ENCODE measurements at regions not wholly inside any gene's neighbourhood (a gene's known extent, or its start where the extent isn't known, plus 50 kb on each side); places are given as distances from the start of the nearest gene placed in this dataset.

GRCh38 chr2:181818058-181818680, 73.4 kb upstream of the ITPRID2 start:
- WGBS, 2 donors, result 57 to 77% methylated on average over 1 of the region's 1 CpG
- no peak for DNase-seq (ENCODE audit: low spot score in 2 of 2)
- H3K27ac ChIP-seq, result no peak overlapping the region
- no peak overlapping the region for H3K4me3 ChIP-seq
- no peaks in the 10 kb centered on the region for H3K27me3 ChIP-seq
- TF ChIP-seq EP300 (IDR thresholded peaks at IDR 0.05), result no peak
- no peak for TF ChIP-seq POLR2A (IDR thresholded peaks at IDR 0.05)
- TF ChIP-seq CTCF (IDR thresholded peaks at IDR 0.05), result no peak
- no peaks in the 10 kb centered on the region for H3K9me3 ChIP-seq
- H3K36me3 ChIP-seq, result no peaks in the 10 kb centered on the region
- peaks cover 0 to 6% (median 3%) of the 10 kb centered on the region in 4 donors for H3K4me1 ChIP-seq

- no peaks in the 10 kb centered on the region for H3K9me3 ChIP-seq
- 90 to 91% methylated on average over 1 of the region's 1 CpG for WGBS, 2 donors
- no peak for TF ChIP-seq EP300 (IDR thresholded peaks at IDR 0.05)
- TF ChIP-seq CTCF (IDR thresholded peaks at IDR 0.05), result no peak
- no peak for TF ChIP-seq POLR2A (IDR thresholded peaks at IDR 0.05)
- no peak overlapping the region for H3K4me3 ChIP-seq
- no peak for DNase-seq (ENCODE audit: low spot score in 2 of 2)
- no peaks in the 10 kb centered on the region for H3K36me3 ChIP-seq
- peak overlapping the region in 1 of 4 donors; percentile 25 for H3K27ac ChIP-seq
- H3K27me3 ChIP-seq, result no peaks in the 10 kb centered on the region
- peaks cover 0 to 6% (median 3%) of the 10 kb centered on the region in 4 donors for H3K4me1 ChIP-seq
These were observed 72.7 kb upstream of the ITPRID2 start for GRCh38 chr2:181818840-181819239.

- no peak overlapping the region for H3K4me3 ChIP-seq
- no peak for TF ChIP-seq EP300 (IDR thresholded peaks at IDR 0.05)
- no peak for TF ChIP-seq CTCF (IDR thresholded peaks at IDR 0.05)
- no peak for TF ChIP-seq POLR2A (IDR thresholded peaks at IDR 0.05)
- H3K27ac ChIP-seq, result no peak overlapping the region
- no peak for DNase-seq (ENCODE audit: low spot score in 2 of 2)
- H3K9me3 ChIP-seq, result no peaks in the 10 kb centered on the region
- H3K27me3 ChIP-seq, result no peaks in the 10 kb centered on the region
- H3K36me3 ChIP-seq, result no peaks in the 10 kb centered on the region
- WGBS, 2 donors, result 67% methylated on average over 2 of the region's 2 CpGs
- peaks cover 0 to 6% (median 3%) of the 10 kb centered on the region in 4 donors for H3K4me1 ChIP-seq
These were observed 70.5 kb upstream of the ITPRID2 start for GRCh38 chr2:181821049-181821448.

- H3K9me3 ChIP-seq, result no peaks in the 10 kb centered on the region
- H3K27me3 ChIP-seq, result no peaks in the 10 kb centered on the region
- H3K4me1 ChIP-seq, result peaks cover 0 to 6% (median 3%) of the 10 kb centered on the region in 4 donors
- WGBS, 2 donors, result 84 to 87% methylated on average over 5 of the region's 5 CpGs
- TF ChIP-seq POLR2A (IDR thresholded peaks at IDR 0.05) (no peak), EP300 (IDR thresholded peaks at IDR 0.05) (no peak), CTCF (IDR thresholded peaks at IDR 0.05) (no peak)
- DNase-seq (ENCODE audit: low spot score in 2 of 2), result no peak
- no peaks in the 10 kb centered on the region for H3K36me3 ChIP-seq
- H3K27ac ChIP-seq, result no peak overlapping the region
- H3K4me3 ChIP-seq, result no peak overlapping the region
These were observed 69.4 kb upstream of the ITPRID2 start for GRCh38 chr2:181822097-181822496.

GRCh38 chr2:181823405-181823804, 68.1 kb upstream of the ITPRID2 start:
- no peak overlapping the region for H3K27ac ChIP-seq
- 89 to 95% methylated on average over 2 of the region's 2 CpGs for WGBS, 2 donors
- DNase-seq (ENCODE audit: low spot score in 2 of 2), result no peak
- H3K9me3 ChIP-seq, result no peaks in the 10 kb centered on the region
- no peaks in the 10 kb centered on the region for H3K27me3 ChIP-seq
- TF ChIP-seq EP300 (IDR thresholded peaks at IDR 0.05) (no peak), CTCF (IDR thresholded peaks at IDR 0.05) (no peak), POLR2A (IDR thresholded peaks at IDR 0.05) (no peak)
- H3K4me3 ChIP-seq, result no peak overlapping the region
- H3K4me1 ChIP-seq, result peaks cover 0 to 6% (median 3%) of the 10 kb centered on the region in 4 donors
- H3K36me3 ChIP-seq, result no peaks in the 10 kb centered on the region

Measured in tibial nerve (tissue), 4 donors.